DOHH2 (cell line): ENCODE measurements at regions not wholly inside any gene's neighbourhood (a gene's known extent, or its start where the extent isn't known, plus 50 kb on each side); places are given as distances from the start of the nearest gene placed in this dataset.

Experiments
- EZH2phosphoT487 ChIP-seq: fragments of 200-600 bp; sonication (generic); IDR thresholded peaks from 2 replicates; pipeline ENCODE4 v1.6.1; 2017; ENCODE audit warnings: borderline replicate concordance, mild to moderate bottlenecking, antibody characterized with exemption, low read length, moderate library complexity, mixed read lengths
- TF ChIP-seq, protein P1 (sequence below): fragments of 200-600 bp; sonication (generic); IDR thresholded peaks from one replicate; pipeline ENCODE4 v1.5.1; 2014; ENCODE audit warnings: antibody characterized with exemption, mild to moderate bottlenecking, low read depth, low read length; ENCODE audit not compliant: poor library complexity, severe bottlenecking

DNA sequence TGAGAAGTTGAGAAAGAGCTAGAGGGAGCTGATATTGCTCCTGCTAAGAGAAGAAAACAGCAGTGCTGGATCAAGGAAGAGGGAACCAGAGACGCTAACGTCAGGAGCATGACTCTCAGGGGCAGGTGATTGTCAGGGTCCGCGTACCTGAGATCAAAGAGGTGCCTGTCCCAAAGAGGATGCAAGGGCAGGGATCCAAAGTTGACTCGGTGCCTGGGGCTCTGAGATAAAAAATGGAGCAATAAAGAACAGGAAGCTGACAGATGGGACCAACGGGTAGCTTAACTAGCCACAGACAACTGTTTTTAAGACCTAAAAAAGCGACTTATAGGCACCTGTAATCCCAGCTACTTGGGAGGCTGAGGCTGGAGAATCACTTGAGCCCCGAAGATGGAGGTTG is 517.8 kb downstream of the IRX1 start:
- TF ChIP-seq, protein P1, sequence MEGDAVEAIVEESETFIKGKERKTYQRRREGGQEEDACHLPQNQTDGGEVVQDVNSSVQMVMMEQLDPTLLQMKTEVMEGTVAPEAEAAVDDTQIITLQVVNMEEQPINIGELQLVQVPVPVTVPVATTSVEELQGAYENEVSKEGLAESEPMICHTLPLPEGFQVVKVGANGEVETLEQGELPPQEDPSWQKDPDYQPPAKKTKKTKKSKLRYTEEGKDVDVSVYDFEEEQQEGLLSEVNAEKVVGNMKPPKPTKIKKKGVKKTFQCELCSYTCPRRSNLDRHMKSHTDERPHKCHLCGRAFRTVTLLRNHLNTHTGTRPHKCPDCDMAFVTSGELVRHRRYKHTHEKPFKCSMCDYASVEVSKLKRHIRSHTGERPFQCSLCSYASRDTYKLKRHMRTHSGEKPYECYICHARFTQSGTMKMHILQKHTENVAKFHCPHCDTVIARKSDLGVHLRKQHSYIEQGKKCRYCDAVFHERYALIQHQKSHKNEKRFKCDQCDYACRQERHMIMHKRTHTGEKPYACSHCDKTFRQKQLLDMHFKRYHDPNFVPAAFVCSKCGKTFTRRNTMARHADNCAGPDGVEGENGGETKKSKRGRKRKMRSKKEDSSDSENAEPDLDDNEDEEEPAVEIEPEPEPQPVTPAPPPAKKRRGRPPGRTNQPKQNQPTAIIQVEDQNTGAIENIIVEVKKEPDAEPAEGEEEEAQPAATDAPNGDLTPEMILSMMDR, result no peak
- no peak for TF ChIP-seq EZH2phosphoT487
